Neuron (in vitro differentiated cells): ENCODE measurements at regions not wholly inside any gene's neighbourhood (a gene's known extent, or its start where the extent isn't known, plus 50 kb on each side); places are given as distances from the start of the nearest gene placed in this dataset.

Experiments used
- H2AFZ ChIP-seq: one replicate; pipeline ENCODE4 v1.6.1; 2013; ENCODE audit warnings: low read depth, mild to moderate bottlenecking, inconsistent platforms, low read length, moderate library complexity
- H3K27me3 ChIP-seq: one replicate; pipeline ENCODE4 v1.6.1; 2013; ENCODE audit warnings: low read length; ENCODE audit not compliant: insufficient read depth
- H3K36me3 ChIP-seq: one replicate; pipeline ENCODE4 v1.6.1; 2013; ENCODE audit warnings: low read length; ENCODE audit not compliant: insufficient read depth
- H3K4me1 ChIP-seq: one replicate; pipeline ENCODE4 v1.6.1; 2013; ENCODE audit warnings: low read length; ENCODE audit not compliant: insufficient read depth
- H3K4me3 ChIP-seq: 2 replicates; pipeline ENCODE4 v1.5.1; 2013; ENCODE audit warnings: mild to moderate bottlenecking, low read length, moderate library complexity
- H3K9me3 ChIP-seq: one replicate; pipeline ENCODE4 v1.6.1; 2013; ENCODE audit warnings: low read length

DNA sequence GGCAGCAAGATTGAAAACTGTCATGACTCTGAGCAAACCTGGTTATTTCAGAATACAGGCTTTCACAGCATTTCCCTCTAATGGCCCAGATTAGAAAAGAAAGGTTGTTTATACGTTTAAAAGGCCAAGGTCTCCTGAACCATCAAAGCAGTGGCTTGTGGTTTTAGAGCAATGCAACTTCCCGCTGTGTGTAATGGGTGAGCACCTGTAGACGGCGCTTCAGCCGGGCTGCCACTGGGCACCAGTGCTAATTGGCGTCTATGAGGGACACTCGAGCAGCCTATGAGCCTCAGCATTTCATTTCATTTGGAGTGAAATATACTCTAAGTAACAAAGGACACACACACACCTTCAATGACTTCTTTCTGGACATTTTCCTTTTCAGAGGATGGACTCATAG is 671.0 kb upstream of the FZD8 start:
- Histone ChIP-seq H3K27me3 (no peaks in the 10 kb centered on the region), H3K36me3 (no peaks in the 10 kb centered on the region), H3K4me1 (no peaks in the 10 kb centered on the region), H3K4me3 (no peak overlapping the region), H2AFZ (no peak overlapping the region), H3K9me3 (no peaks in the 10 kb centered on the region)

DNA sequence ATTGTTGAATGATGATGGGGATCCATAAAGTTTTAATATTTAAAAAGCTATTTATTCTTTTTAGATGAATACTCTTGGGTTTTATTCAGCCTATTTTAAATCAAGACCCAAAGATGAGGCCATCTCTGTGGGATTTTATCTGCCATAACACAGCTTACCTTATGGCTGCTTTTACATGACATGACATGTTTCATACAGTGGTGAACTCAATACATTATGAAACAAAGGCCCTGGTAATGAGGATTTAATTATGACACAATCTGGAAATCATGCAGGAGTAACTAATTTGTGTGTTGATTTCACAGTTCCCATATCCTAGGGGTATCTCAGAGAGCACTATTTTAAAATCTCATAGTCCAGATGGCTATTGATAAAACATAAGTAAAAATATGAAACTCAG is 661.8 kb upstream of the FZD8 start:
- Histone ChIP-seq H2AFZ (no peak overlapping the region), H3K9me3 (no peaks in the 10 kb centered on the region), H3K4me3 (no peak overlapping the region), H3K27me3 (no peaks in the 10 kb centered on the region), H3K4me1 (no peaks in the 10 kb centered on the region), H3K36me3 (no peaks in the 10 kb centered on the region)

DNA sequence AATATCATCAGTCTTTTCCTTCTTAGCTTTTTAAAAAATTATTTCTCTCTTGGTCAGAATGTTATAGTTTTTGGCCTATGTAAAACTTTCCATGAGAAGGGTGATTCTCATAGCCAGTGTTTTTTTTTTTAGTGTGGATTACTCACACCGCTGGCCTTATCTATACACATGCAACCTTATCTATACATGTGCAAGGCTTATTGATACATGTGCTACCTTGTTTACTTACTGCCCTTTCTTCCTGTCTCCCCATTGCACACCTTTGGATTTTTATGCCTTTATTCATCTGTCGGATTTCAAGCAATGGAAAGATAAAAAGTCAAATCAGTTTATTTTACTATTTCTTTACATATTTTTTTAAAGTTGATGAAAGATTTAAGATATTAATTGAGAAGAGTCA is 660.0 kb upstream of the FZD8 start:
- Histone ChIP-seq H3K9me3 (no peaks in the 10 kb centered on the region), H3K4me1 (no peaks in the 10 kb centered on the region), H3K27me3 (no peaks in the 10 kb centered on the region), H2AFZ (no peak overlapping the region), H3K4me3 (no peak overlapping the region), H3K36me3 (no peaks in the 10 kb centered on the region)

DNA sequence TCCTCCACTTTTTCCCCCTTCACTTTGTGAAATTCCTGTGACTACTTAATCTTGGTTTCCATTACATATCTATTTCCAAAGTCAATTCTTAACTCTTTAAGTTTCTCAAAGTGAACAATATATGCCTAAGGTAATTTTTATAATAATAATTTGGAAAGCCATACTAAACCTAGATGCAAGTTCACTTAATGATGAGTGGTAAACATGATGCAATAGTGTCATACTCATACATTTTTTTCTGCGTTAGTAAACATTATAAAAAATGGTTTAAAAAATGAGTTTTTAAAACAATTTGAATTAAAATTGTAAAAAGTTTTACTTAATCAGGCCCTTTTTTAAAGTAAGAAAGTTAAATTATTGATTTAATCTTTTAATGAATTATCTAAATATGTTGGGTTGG is 659.4 kb upstream of the FZD8 start:
- Histone ChIP-seq H3K9me3 (no peaks in the 10 kb centered on the region), H3K27me3 (no peaks in the 10 kb centered on the region)

DNA sequence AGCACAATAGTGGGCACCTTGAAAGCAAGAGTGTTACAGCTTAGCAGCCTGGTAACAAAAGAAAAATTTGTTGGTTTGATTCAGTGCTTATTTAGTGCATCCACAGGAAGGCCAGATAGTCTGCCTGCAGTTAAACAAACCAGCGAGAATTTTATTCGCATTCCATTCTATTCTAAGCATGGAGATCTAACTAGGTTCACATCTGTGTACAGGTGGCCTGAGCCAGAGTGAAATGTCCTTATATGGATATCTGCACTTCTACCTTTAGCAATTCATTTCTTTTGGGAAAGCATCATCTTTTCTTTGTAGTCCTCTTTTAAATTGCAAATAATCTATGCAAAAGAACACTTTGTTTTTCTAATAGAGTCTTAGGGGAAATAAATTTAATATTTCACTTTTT is 659.0 kb upstream of the FZD8 start:
- Histone ChIP-seq H3K4me1 (no peaks in the 10 kb centered on the region), H3K9me3 (no peaks in the 10 kb centered on the region), H2AFZ (no peak overlapping the region), H3K36me3 (no peaks in the 10 kb centered on the region), H3K27me3 (no peaks in the 10 kb centered on the region), H3K4me3 (no peak overlapping the region)

More for the DNA sequence above, 659.4 kb upstream of the FZD8 start:
- Histone ChIP-seq H3K36me3 (no peaks in the 10 kb centered on the region), H3K4me3 (no peak overlapping the region), H3K4me1 (no peaks in the 10 kb centered on the region), H2AFZ (no peak overlapping the region)

DNA sequence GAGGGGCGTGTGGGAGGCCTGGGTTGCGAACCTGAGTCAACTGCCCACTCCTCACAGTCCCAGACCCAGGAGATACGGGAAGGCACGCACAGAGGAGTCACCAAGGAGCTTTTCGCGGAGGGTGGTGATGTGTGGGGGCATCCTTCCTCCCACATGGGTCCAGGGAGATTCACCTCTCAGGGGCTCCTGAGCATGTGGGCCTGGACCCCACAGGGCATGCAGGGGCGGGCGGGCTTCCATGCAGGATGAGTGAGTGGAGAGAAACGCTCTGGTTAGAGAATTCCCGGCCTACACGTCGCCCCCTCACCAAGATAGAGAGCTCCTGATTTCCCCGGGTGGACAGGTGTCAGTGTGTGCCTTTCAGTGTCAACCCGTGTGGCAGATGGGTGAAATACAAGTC is 641.7 kb upstream of the FZD8 start:
- H3K4me3 ChIP-seq, result no peak overlapping the region
- H3K27me3 ChIP-seq, result no peaks in the 10 kb centered on the region
- H3K9me3 ChIP-seq, result no peaks in the 10 kb centered on the region
- no peaks in the 10 kb centered on the region for H3K36me3 ChIP-seq
- no peaks in the 10 kb centered on the region for H3K4me1 ChIP-seq
- no peak overlapping the region for H2AFZ ChIP-seq

DNA sequence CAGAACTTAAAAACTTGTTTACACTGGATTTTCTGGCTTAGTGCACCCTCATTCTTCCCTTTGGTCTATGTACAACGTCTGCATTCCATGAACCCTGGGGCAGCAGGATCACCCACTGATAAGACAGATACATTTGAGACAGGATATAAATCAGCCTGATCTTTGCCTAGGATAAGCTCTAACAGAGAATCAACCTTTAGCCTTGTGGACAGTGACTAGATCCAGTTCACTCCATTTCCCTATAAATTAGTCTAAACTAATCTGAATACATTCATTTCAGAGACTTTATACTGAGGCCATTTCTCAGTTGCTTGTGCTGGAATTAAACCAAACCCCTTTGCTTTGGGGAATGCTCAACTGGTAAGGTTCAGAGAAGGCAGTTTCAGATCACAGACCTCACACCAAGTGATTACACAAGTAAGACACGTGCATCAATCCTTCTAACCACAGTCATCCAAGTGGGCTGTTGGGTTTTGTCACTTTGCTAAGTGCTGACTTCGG is 639.8 kb upstream of the FZD8 start:
- Histone ChIP-seq H3K36me3 (no peaks in the 10 kb centered on the region), H2AFZ (no peak overlapping the region), H3K27me3 (no peaks in the 10 kb centered on the region), H3K4me1 (no peaks in the 10 kb centered on the region), H3K9me3 (no peaks in the 10 kb centered on the region), H3K4me3 (no peak overlapping the region)

DNA sequence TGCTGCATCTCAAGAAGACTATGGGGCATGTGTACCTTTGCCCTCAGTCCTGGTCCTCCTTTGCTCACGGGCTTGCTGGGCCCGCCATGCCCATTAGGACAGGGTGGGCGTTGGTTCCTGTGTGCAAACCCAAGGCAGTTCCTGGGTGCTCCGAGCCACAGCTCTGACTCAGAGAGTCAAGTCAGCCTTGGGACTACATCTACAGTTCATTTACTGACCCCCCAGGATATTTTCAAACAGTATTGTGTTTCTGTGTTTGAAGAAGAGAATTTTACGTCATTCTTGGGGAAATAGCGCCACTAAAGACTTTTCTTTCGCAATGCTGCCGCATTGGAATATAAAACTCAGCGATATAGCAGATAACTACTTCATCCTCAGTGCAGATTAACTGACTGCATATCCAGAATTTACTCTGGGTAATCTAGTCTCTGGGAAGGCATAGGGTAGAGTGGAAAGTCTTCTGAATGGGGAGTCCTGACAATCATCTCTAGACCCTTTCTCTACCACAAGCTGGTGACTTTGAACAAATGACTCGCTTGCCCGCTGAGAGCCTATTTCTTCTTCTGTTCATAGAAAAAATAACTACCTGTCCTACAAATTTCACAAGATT is 638.9 kb upstream of the FZD8 start:
- Histone ChIP-seq H3K27me3 (no peaks in the 10 kb centered on the region), H3K4me3 (no peak overlapping the region), H3K36me3 (no peaks in the 10 kb centered on the region), H2AFZ (no peak overlapping the region), H3K9me3 (no peaks in the 10 kb centered on the region), H3K4me1 (no peaks in the 10 kb centered on the region)

DNA sequence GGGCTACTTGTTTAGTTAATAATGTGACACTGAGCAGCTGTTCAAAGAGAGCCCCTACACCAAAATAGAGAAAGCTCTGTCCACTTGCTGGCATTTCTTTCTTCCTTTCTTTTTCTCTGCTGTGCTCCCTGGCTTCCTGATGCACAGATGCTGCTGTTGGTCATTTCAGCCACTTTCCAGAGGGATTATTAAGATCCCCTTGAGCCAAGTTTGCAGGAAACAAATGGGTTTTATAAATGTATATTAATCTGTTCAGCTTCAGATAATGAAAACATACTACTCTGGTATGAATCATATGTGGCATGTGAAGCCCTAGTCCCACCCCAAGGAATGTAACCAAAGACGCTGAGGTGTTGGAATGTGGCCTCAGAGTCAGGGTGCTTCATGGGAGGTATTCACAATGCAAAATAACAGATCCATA is 638.2 kb upstream of the FZD8 start:
- no peaks in the 10 kb centered on the region for H3K36me3 ChIP-seq
- no peaks in the 10 kb centered on the region for H3K4me1 ChIP-seq
- no peaks in the 10 kb centered on the region for H3K9me3 ChIP-seq
- no peaks in the 10 kb centered on the region for H3K27me3 ChIP-seq
- H3K4me3 ChIP-seq, result no peak overlapping the region
- no peak overlapping the region for H2AFZ ChIP-seq

DNA sequence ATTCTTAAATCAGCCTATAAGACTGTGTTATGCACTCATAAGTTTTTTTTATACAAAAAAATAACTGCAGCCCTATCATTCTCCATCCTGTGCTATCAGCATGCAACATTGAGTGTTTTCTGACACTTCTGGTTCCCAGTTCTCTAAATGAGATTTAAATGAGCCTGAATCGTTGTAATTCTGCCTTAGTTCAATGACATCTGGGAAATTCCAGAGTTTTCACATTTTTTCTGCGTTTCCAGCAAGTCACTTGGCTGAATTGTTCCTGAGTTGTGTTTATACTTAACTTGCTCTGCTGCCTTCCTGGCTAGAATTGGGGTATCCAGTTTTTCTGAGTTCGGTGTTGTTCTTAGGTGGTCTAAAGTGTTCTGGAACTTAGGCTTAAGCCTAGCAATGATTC is 636.1 kb upstream of the FZD8 start:
- no peaks in the 10 kb centered on the region for H3K27me3 ChIP-seq
- H2AFZ ChIP-seq, result no peak overlapping the region
- no peaks in the 10 kb centered on the region for H3K9me3 ChIP-seq
- no peaks in the 10 kb centered on the region for H3K36me3 ChIP-seq
- H3K4me1 ChIP-seq, result no peaks in the 10 kb centered on the region
- no peak overlapping the region for H3K4me3 ChIP-seq

DNA sequence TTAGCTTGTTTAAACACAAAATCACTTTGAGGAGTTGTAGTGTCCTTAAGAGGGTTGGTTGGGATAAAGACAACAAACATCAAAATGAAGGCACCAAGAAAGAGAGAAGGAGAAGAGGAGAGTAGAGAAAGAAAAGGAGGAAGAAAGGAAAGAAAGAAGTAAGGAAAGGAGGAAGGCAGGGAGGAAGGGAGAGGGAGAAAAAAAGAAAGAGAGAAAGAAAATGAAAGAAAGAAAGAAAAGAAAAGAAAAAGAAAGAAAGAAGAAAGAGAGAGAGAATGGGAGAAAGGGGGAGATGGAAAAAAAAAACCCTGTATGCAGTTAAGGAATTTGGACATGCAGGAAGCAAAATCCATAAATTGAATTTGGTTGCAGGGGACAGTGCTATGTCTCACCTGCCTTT is 635.4 kb upstream of the FZD8 start:
- Histone ChIP-seq H3K27me3 (no peaks in the 10 kb centered on the region), H3K4me1 (no peaks in the 10 kb centered on the region), H3K9me3 (no peaks in the 10 kb centered on the region), H2AFZ (no peak overlapping the region), H3K4me3 (no peak overlapping the region), H3K36me3 (no peaks in the 10 kb centered on the region)

DNA sequence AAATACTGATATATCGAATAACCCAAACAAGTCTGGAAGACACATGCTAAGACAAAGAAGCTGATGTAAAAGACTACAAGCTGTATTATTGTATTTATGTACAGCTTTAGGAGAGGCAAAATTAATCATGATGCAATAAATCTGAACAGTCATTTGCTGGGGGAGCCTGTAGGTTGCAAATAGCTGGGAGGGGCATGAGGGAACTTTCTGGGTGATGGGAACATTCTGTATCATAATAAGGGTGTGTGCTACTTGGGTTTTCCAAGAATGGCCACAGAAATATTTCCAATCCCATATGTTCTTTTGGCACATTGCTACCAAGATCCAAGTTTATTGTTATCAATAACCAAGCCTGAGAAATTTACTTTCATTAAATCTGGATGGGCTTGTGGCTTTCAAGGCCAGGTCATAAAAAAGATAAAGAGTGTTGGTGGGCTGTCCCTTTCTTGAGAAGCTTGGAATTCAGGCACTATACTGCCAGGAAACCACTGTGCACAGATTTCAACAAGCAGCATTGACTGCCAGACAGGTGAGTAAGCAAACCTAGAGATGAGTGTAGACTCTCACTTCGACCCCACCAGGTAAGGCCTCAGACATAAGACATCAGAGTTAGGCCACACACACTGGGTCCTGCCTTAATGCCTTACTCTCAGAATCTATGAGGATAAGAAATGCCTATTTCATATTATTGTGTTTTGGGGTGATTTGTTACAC is 629.7 kb upstream of the FZD8 start:
- H3K4me1 ChIP-seq, result no peaks in the 10 kb centered on the region
- no peak overlapping the region for H2AFZ ChIP-seq
- H3K4me3 ChIP-seq, result no peak overlapping the region
- no peaks in the 10 kb centered on the region for H3K27me3 ChIP-seq
- no peaks in the 10 kb centered on the region for H3K9me3 ChIP-seq
- no peaks in the 10 kb centered on the region for H3K36me3 ChIP-seq

DNA sequence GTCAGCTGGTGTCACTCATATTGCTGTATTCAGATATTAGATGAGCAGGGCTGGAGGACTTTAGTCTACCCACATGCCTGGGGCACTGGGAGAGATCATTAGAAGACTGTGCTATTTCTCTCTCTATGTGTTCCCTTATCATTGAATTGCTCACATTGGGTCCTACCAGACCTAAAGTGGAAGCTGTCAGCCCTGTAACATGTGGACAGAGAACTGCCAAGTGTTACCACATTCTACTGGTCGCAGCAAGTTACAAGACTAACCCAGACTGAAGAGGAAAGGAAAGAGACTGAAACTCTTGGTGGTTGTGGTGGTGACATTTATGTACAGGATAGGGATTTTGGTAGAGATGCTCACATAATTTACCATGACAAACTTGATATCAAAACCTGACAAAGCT is 627.1 kb upstream of the FZD8 start:
- Histone ChIP-seq H3K27me3 (no peaks in the 10 kb centered on the region), H2AFZ (no peak overlapping the region), H3K4me1 (no peaks in the 10 kb centered on the region), H3K36me3 (no peaks in the 10 kb centered on the region), H3K4me3 (no peak overlapping the region), H3K9me3 (no peaks in the 10 kb centered on the region)

DNA sequence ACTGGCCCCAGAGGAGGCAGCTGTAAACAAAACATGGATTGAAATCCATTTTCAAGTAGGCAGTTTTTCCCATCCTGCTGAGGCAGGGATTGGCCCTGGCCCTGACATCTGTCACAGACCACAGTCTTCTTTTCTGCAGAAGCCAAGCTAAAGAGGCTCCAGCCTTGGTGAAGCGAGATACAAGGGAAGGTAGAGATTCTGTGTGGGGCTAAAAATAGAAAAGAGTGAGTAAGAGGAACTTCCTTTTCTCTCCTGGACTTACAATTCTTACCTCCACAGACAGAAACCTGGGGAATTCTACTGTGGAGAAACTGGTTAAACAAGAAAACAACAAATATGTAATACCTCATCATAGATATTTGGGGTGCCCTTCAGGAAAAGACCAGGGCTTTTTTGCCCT is 624.8 kb upstream of the FZD8 start:
- Histone ChIP-seq H3K4me1 (no peaks in the 10 kb centered on the region), H3K9me3 (no peaks in the 10 kb centered on the region), H3K36me3 (no peaks in the 10 kb centered on the region), H2AFZ (no peak overlapping the region), H3K27me3 (no peaks in the 10 kb centered on the region), H3K4me3 (no peak overlapping the region)
